ENCODE measurements at regions not wholly inside any gene's neighbourhood (a gene's known extent, or its start where the extent isn't known, plus 50 kb on each side); places are given as distances from the start of the nearest gene placed in this dataset.
A peak's percentile ranks its signal among the peaks of the same experiment; 100 is the strongest.

DNA sequence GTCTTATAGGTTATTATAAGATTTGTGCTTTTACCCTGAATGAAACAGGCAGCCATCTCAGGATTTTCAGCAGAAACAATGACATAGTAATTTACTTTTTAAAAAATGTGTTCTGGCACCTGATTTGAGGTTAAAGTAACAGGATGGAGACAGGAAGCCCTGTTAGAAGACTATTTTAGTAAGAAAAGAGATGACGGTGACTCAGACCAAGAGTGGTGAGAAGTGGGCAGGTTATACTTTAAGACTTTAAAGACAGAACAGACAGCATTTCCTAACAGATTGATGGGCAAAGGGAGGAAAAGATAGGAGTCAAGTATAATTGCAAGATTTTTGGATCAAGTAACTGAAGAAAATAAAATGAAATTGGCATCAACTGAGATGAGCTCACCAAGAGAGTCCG is 436.8 kb upstream of the NR5A2 start:
- peak; percentile 54 for ATAC-seq
- no TSS peak for BruUV-seq (replicated peaks)

DNA sequence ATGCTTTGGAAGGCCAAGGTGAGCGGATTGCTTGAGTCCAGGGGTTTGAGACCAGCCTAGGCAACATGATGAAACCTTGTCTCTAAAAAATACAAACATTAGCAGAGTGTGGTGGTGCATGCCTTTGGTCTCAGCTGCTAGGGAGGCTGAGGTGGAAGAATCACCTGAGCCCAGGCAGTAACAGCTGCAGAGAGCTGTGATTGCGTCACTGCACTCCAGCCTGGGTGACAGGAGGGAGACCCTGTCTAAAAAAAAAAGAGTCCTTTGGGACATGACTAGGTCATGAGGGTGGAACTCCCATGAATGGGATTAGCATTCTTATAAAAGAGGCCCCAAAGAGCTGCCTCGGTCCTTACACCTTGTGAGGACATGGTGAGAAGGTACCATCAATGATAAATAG is 436.0 kb upstream of the NR5A2 start:
- Histone ChIP-seq H3K36me3 (ENCODE audit: control insufficient read depth in 2 of 2, insufficient read depth in 2 of 2, low read length in 1 of 2) (no peaks in the 10 kb centered on the region), H3K9me3 (replicated peaks; ENCODE audit: control insufficient read depth, insufficient read depth, low read length) (no peaks in the 10 kb centered on the region), H3K27ac (ENCODE audit: control insufficient read depth, insufficient read depth) (no peak overlapping the region), H3K4me3 (no peak overlapping the region), H3K79me2 (ENCODE audit: control insufficient read depth, insufficient read depth, low read length) (no peaks in the 10 kb centered on the region), H3K4me1 (ENCODE audit: control insufficient read depth, insufficient read depth, low read length) (no peaks in the 10 kb centered on the region), H4K20me1 (ENCODE audit: control insufficient read depth, insufficient read depth) (no peaks in the 10 kb centered on the region), H3K27me3 (replicated peaks in 1 of 2; ENCODE audit: control insufficient read depth in 2 of 2, insufficient read depth in 2 of 2, low read length in 1 of 2) (no peaks in the 10 kb centered on the region), H2AFZ (ENCODE audit: control insufficient read depth, low read depth, low read length) (no peak overlapping the region), H3K9ac (ENCODE audit: control insufficient read depth, insufficient read depth, low read length) (no peak overlapping the region), H3K4me2 (ENCODE audit: control insufficient read depth, insufficient read depth) (no peak overlapping the region)
- POLR2A ChIA-PET = no interaction called here
- DNase-seq (ENCODE audit: low read depth, low spot score) = no peak
- in situ Hi-C loops (cut with MboI) (no loop called here), intact Hi-C loops (cut with micrococcal nuclease; ENCODE audit: unreplicated experiment) (no loop called here)
- RAD21 ChIA-PET (ENCODE audit: unreplicated experiment) = interaction anchor here (0.7 kb wide), 1 partner anchor 64 kb away, joined by 3 read pairs; no protein-coding TSS in a partner anchor
- TF ChIP-seq HDAC2 (IDR thresholded peaks at IDR 0.05) = no peak
- no peak for TF ChIP-seq TCF12 (IDR thresholded peaks at IDR 0.05; ENCODE audit: low read depth, low read length)
- TF ChIP-seq, protein P1, sequence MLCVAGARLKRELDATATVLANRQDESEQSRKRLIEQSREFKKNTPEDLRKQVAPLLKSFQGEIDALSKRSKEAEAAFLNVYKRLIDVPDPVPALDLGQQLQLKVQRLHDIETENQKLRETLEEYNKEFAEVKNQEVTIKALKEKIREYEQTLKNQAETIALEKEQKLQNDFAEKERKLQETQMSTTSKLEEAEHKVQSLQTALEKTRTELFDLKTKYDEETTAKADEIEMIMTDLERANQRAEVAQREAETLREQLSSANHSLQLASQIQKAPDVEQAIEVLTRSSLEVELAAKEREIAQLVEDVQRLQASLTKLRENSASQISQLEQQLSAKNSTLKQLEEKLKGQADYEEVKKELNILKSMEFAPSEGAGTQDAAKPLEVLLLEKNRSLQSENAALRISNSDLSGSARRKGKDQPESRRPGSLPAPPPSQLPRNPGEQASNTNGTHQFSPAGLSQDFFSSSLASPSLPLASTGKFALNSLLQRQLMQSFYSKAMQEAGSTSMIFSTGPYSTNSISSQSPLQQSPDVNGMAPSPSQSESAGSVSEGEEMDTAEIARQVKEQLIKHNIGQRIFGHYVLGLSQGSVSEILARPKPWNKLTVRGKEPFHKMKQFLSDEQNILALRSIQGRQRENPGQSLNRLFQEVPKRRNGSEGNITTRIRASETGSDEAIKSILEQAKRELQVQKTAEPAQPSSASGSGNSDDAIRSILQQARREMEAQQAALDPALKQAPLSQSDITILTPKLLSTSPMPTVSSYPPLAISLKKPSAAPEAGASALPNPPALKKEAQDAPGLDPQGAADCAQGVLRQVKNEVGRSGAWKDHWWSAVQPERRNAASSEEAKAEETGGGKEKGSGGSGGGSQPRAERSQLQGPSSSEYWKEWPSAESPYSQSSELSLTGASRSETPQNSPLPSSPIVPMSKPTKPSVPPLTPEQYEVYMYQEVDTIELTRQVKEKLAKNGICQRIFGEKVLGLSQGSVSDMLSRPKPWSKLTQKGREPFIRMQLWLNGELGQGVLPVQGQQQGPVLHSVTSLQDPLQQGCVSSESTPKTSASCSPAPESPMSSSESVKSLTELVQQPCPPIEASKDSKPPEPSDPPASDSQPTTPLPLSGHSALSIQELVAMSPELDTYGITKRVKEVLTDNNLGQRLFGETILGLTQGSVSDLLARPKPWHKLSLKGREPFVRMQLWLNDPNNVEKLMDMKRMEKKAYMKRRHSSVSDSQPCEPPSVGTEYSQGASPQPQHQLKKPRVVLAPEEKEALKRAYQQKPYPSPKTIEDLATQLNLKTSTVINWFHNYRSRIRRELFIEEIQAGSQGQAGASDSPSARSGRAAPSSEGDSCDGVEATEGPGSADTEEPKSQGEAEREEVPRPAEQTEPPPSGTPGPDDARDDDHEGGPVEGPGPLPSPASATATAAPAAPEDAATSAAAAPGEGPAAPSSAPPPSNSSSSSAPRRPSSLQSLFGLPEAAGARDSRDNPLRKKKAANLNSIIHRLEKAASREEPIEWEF (IDR thresholded peaks at IDR 0.05; ENCODE audit: insufficient replicate concordance, low read depth, low read length) = no peak
- TF ChIP-seq CHD2 (IDR thresholded peaks at IDR 0.05; ENCODE audit: borderline replicate concordance, low read depth, low read length) = no peak
- TF ChIP-seq BCL11A (IDR thresholded peaks at IDR 0.05; ENCODE audit: low read depth, low read length) = no peak
- no peak for TF ChIP-seq ZNF24 (IDR thresholded peaks at IDR 0.05)
- no peak for TF ChIP-seq BRCA1 (IDR thresholded peaks at IDR 0.05; ENCODE audit: low read depth, low read length)
- WGBS (ENCODE audit: insufficient coverage, insufficient replicate concordance, low lambda C conversion rate, missing lambda C conversion rate) = 70% methylated on average over 3 of the region's 3 CpGs
- SMC1A ChIA-PET (ENCODE audit: uncharacterized antibody, unreplicated experiment) = interaction anchor here (0.6 kb wide), 1 partner anchor 17 kb away, joined by 4 read pairs; no protein-coding TSS in a partner anchor
- no peak for ATAC-seq
- CTCF ChIA-PET = no interaction called here
- no TSS peak for BruUV-seq (replicated peaks)
- no peak for FAIRE-seq

More for the DNA sequence above, 436.8 kb upstream of the NR5A2 start:
- no peaks in the 10 kb centered on the region for H3K36me3 ChIP-seq (ENCODE audit: control insufficient read depth in 2 of 2, insufficient read depth in 2 of 2, low read length in 1 of 2)
- in situ Hi-C loops (cut with MboI) (no loop called here), intact Hi-C loops (cut with micrococcal nuclease; ENCODE audit: unreplicated experiment) (no loop called here)
- FAIRE-seq = no peak
- no peak for DNase-seq (ENCODE audit: low read depth, low spot score)
- no peak overlapping the region for H3K27ac ChIP-seq (ENCODE audit: control insufficient read depth, insufficient read depth)
- H3K9ac ChIP-seq (ENCODE audit: control insufficient read depth, insufficient read depth, low read length) = no peak overlapping the region
- TF ChIP-seq RUNX3 (IDR thresholded peaks at IDR 0.05; ENCODE audit: low read length) (peak; percentile 67), HCFC1 (IDR thresholded peaks at IDR 0.05; ENCODE audit: low read length) (no peak), MEF2A (IDR thresholded peaks at IDR 0.05; ENCODE audit: insufficient read depth, low read depth, low read length) (peak; percentile 63; the same call in 1 of the 2 replicates), JUNB (IDR thresholded peaks at IDR 0.05) (peak; percentile 48), SIN3A (IDR thresholded peaks at IDR 0.05; ENCODE audit: low read depth, low read length) (no peak)
- ChIA-PET POLR2A (no interaction called here), SMC1A (ENCODE audit: uncharacterized antibody, unreplicated experiment) (interaction anchor here (0.6 kb wide), 1 partner anchor 16 kb away, joined by 4 read pairs; no protein-coding TSS in a partner anchor), CTCF (no interaction called here), RAD21 (ENCODE audit: unreplicated experiment) (no interaction called here)
- no peaks in the 10 kb centered on the region for H3K27me3 ChIP-seq (replicated peaks in 1 of 2; ENCODE audit: control insufficient read depth in 2 of 2, insufficient read depth in 2 of 2, low read length in 1 of 2)
- WGBS (ENCODE audit: insufficient coverage, insufficient replicate concordance, low lambda C conversion rate, missing lambda C conversion rate) = 36% methylated on average over 2 of the region's 2 CpGs
- H3K79me2 ChIP-seq (ENCODE audit: control insufficient read depth, insufficient read depth, low read length) = no peaks in the 10 kb centered on the region
- H3K4me1 ChIP-seq (ENCODE audit: control insufficient read depth, insufficient read depth, low read length) = no peaks in the 10 kb centered on the region
- H3K4me2 ChIP-seq (ENCODE audit: control insufficient read depth, insufficient read depth) = no peak overlapping the region
- no peaks in the 10 kb centered on the region for H4K20me1 ChIP-seq (ENCODE audit: control insufficient read depth, insufficient read depth)
- H3K9me3 ChIP-seq (replicated peaks; ENCODE audit: control insufficient read depth, insufficient read depth, low read length) = no peaks in the 10 kb centered on the region
- no peak overlapping the region; the same call in 1 of the 2 replicates for H2AFZ ChIP-seq (ENCODE audit: control insufficient read depth, low read depth, low read length)
- H3K4me3 ChIP-seq = no peak overlapping the region
